WTC11 (cell line): ENCODE measurements at regions not wholly inside any gene's neighbourhood (a gene's known extent, or its start where the extent isn't known, plus 50 kb on each side); places are given as distances from the start of the nearest gene placed in this dataset.

Source experiments
- ATF3 ChIP-seq: sonication (generic); formaldehyde crosslinking; conservative IDR thresholded peaks from 2 replicates; pipeline ENCODE4 v1.8.1; 2022; ENCODE audit warnings: mild to moderate bottlenecking, missing genetic modification reagents
- CBFB ChIP-seq: sonication (generic); formaldehyde crosslinking; IDR thresholded peaks from 2 replicates; pipeline ENCODE4 v1.8.1; 2022; ENCODE audit warnings: mild to moderate bottlenecking, low read depth, missing genetic modification reagents
- E2F4 ChIP-seq: sonication (generic); formaldehyde crosslinking; IDR thresholded peaks from 2 replicates; pipeline ENCODE4 v1.8.1; 2022; ENCODE audit warnings: low read depth, mild to moderate bottlenecking, moderate library complexity, missing genetic modification reagents, borderline replicate concordance
- FOXJ3 ChIP-seq: sonication (generic); formaldehyde crosslinking; IDR thresholded peaks from 2 replicates; pipeline ENCODE4 v1.9.0; 2021; ENCODE audit warnings: missing genetic modification reagents, mild to moderate bottlenecking, borderline replicate concordance
- FOXK1 ChIP-seq: sonication (generic); formaldehyde crosslinking; IDR thresholded peaks from 2 replicates; pipeline ENCODE4 v1.8.0; 2022; ENCODE audit warnings: mild to moderate bottlenecking, moderate library complexity, missing genetic modification reagents
- GRHL2 ChIP-seq: fragments of 250-450 bp; sonication (Bioruptor Pico); IDR thresholded peaks from 2 replicates; pipeline ENCODE4 v1.8.0; 2022; ENCODE audit warnings: mild to moderate bottlenecking, moderate library complexity; ENCODE audit not compliant: insufficient replicate concordance, severe bottlenecking
- HMGA2 ChIP-seq: fragments of 250-450 bp; sonication (Bioruptor Pico); IDR thresholded peaks from 2 replicates; pipeline ENCODE4 v1.4.0; 2021; ENCODE audit warnings: mild to moderate bottlenecking, moderate library complexity
- MYBL2 ChIP-seq: sonication (generic); formaldehyde crosslinking; IDR thresholded peaks from 2 replicates; pipeline ENCODE4 v1.8.1; 2023; ENCODE audit warnings: mild to moderate bottlenecking, moderate library complexity, missing genetic modification reagents
- NFE2L1 ChIP-seq: sonication (generic); formaldehyde crosslinking; IDR thresholded peaks from 2 replicates; pipeline ENCODE4 v1.8.1; 2023; ENCODE audit warnings: missing genetic modification reagents
- NR3C1 ChIP-seq: sonication (generic); formaldehyde crosslinking; conservative IDR thresholded peaks from 2 replicates; pipeline ENCODE4 v1.8.1; 2023; ENCODE audit warnings: low read depth, mild to moderate bottlenecking, missing genetic modification reagents
- SMAD3 ChIP-seq: sonication (generic); formaldehyde crosslinking; IDR thresholded peaks from 2 replicates; pipeline ENCODE4 v1.8.0; 2022; ENCODE audit warnings: missing genetic modification reagents, mild to moderate bottlenecking, borderline replicate concordance
- SP1 ChIP-seq: sonication (generic); formaldehyde crosslinking; conservative IDR thresholded peaks from 2 replicates; pipeline ENCODE4 v1.8.1; 2022; ENCODE audit warnings: missing genetic modification reagents
- STAT6 ChIP-seq: sonication (generic); formaldehyde crosslinking; conservative IDR thresholded peaks from 2 replicates; pipeline ENCODE4 v1.8.1; 2023; ENCODE audit warnings: mild to moderate bottlenecking, low read depth, missing genetic modification reagents, moderate library complexity
- TCF7 ChIP-seq: sonication (generic); formaldehyde crosslinking; IDR thresholded peaks from 2 replicates; pipeline ENCODE4 v1.8.0; 2022; ENCODE audit warnings: mild to moderate bottlenecking, low read depth, missing genetic modification reagents, moderate library complexity
- TEAD1 ChIP-seq: sonication (generic); formaldehyde crosslinking; IDR thresholded peaks from 2 replicates; pipeline ENCODE4 v1.8.0; 2022; ENCODE audit warnings: mild to moderate bottlenecking, missing genetic modification reagents
- TP53 ChIP-seq: sonication (generic); formaldehyde crosslinking; IDR thresholded peaks from 2 replicates; pipeline ENCODE4 v1.8.1; 2023; ENCODE audit warnings: mild to moderate bottlenecking, missing genetic modification reagents
- ZBTB21 ChIP-seq: sonication (generic); formaldehyde crosslinking; IDR thresholded peaks from 2 replicates; pipeline ENCODE4 v1.8.1; 2023; ENCODE audit warnings: mild to moderate bottlenecking, missing genetic modification reagents, borderline replicate concordance
- ZMAT4 ChIP-seq: fragments of 250-450 bp; sonication (Bioruptor Pico); IDR thresholded peaks from 2 replicates; pipeline ENCODE4 v1.9.0; 2021; ENCODE audit warnings: mild to moderate bottlenecking
- ZNF263 ChIP-seq: sonication (generic); formaldehyde crosslinking; IDR thresholded peaks from 2 replicates; pipeline ENCODE4 v1.8.1; 2022; ENCODE audit warnings: low read depth, mild to moderate bottlenecking, moderate library complexity, missing genetic modification reagents
- ZNF416 ChIP-seq: fragments of 250-450 bp; sonication (Bioruptor Pico); IDR thresholded peaks from 2 replicates; pipeline ENCODE4 v1.9.0; 2021; ENCODE audit warnings: mild to moderate bottlenecking, inconsistent platforms
- TF ChIP-seq, protein P1 (sequence below): sonication (generic); formaldehyde crosslinking; IDR thresholded peaks from 2 replicates; pipeline ENCODE4 v1.8.0; 2023; ENCODE audit warnings: missing genetic modification reagents, mild to moderate bottlenecking, borderline replicate concordance
- TF ChIP-seq, protein P2 (sequence below): sonication (generic); formaldehyde crosslinking; IDR thresholded peaks from 2 replicates; pipeline ENCODE4 v1.8.1; 2022; ENCODE audit warnings: mild to moderate bottlenecking, moderate library complexity, missing genetic modification reagents
- TF ChIP-seq, protein P3 (sequence below): sonication (generic); formaldehyde crosslinking; IDR thresholded peaks from 2 replicates; pipeline ENCODE4 v1.8.0; 2022; ENCODE audit warnings: mild to moderate bottlenecking, missing genetic modification reagents
- TF ChIP-seq, protein P4 (sequence below): sonication (generic); formaldehyde crosslinking; IDR thresholded peaks from 2 replicates; pipeline ENCODE4 v1.8.0; 2022; ENCODE audit warnings: mild to moderate bottlenecking, missing genetic modification reagents
- TF ChIP-seq, protein P5 (sequence below): sonication (generic); formaldehyde crosslinking; IDR thresholded peaks from 2 replicates; pipeline ENCODE4 v1.8.1; 2023; ENCODE audit warnings: mild to moderate bottlenecking, missing genetic modification reagents, moderate library complexity

- TF ChIP-seq, protein P1, sequence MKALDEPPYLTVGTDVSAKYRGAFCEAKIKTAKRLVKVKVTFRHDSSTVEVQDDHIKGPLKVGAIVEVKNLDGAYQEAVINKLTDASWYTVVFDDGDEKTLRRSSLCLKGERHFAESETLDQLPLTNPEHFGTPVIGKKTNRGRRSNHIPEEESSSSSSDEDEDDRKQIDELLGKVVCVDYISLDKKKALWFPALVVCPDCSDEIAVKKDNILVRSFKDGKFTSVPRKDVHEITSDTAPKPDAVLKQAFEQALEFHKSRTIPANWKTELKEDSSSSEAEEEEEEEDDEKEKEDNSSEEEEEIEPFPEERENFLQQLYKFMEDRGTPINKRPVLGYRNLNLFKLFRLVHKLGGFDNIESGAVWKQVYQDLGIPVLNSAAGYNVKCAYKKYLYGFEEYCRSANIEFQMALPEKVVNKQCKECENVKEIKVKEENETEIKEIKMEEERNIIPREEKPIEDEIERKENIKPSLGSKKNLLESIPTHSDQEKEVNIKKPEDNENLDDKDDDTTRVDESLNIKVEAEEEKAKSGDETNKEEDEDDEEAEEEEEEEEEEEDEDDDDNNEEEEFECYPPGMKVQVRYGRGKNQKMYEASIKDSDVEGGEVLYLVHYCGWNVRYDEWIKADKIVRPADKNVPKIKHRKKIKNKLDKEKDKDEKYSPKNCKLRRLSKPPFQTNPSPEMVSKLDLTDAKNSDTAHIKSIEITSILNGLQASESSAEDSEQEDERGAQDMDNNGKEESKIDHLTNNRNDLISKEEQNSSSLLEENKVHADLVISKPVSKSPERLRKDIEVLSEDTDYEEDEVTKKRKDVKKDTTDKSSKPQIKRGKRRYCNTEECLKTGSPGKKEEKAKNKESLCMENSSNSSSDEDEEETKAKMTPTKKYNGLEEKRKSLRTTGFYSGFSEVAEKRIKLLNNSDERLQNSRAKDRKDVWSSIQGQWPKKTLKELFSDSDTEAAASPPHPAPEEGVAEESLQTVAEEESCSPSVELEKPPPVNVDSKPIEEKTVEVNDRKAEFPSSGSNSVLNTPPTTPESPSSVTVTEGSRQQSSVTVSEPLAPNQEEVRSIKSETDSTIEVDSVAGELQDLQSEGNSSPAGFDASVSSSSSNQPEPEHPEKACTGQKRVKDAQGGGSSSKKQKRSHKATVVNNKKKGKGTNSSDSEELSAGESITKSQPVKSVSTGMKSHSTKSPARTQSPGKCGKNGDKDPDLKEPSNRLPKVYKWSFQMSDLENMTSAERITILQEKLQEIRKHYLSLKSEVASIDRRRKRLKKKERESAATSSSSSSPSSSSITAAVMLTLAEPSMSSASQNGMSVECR (CRISPR knock-in tag) = peak; percentile 97; the same call in 1 of the 2 replicates
- TF ChIP-seq FOXJ3 (CRISPR knock-in tag) (peak; percentile 88; the same call in 1 of the 2 replicates), STAT6 (CRISPR knock-in tag) (no peak; the same call in 1 of the 2 replicates), HMGA2 (CRISPR knock-in tag) (no peak), ZNF416 (CRISPR knock-in tag) (no peak), NR3C1 (0 out of 2 replicates have a peak, but pooled peaks have one; percentile 56), ZBTB21 (CRISPR knock-in tag) (peak; percentile 99), SP1 (peak; percentile 90), ZMAT4 (CRISPR knock-in tag) (no peak), TP53 (CRISPR knock-in tag) (peak; percentile 98), ATF3 (CRISPR knock-in tag) (0 out of 2 replicates have a peak, but pooled peaks have one; percentile 29), TEAD1 (CRISPR knock-in tag) (peak; percentile 99), TCF7 (CRISPR knock-in tag) (peak; percentile 7; the same call in 1 of the 2 replicates), GRHL2 (CRISPR knock-in tag) (no peak), ZNF263 (CRISPR knock-in tag) (peak; percentile 50; the same call in 1 of the 2 replicates), MYBL2 (peak; percentile 97), SMAD3 (peak; percentile 89; the same call in 1 of the 2 replicates), E2F4 (peak; percentile 80; the same call in 1 of the 2 replicates), CBFB (CRISPR knock-in tag) (peak; percentile 81; the same call in 1 of the 2 replicates), FOXK1 (peak; percentile 94), NFE2L1 (peak; percentile 96)
- TF ChIP-seq, protein P2, sequence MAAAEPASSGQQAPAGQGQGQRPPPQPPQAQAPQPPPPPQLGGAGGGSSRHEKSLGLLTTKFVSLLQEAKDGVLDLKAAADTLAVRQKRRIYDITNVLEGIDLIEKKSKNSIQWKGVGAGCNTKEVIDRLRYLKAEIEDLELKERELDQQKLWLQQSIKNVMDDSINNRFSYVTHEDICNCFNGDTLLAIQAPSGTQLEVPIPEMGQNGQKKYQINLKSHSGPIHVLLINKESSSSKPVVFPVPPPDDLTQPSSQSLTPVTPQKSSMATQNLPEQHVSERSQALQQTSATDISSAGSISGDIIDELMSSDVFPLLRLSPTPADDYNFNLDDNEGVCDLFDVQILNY = peak; percentile 87
- TF ChIP-seq, protein P3, sequence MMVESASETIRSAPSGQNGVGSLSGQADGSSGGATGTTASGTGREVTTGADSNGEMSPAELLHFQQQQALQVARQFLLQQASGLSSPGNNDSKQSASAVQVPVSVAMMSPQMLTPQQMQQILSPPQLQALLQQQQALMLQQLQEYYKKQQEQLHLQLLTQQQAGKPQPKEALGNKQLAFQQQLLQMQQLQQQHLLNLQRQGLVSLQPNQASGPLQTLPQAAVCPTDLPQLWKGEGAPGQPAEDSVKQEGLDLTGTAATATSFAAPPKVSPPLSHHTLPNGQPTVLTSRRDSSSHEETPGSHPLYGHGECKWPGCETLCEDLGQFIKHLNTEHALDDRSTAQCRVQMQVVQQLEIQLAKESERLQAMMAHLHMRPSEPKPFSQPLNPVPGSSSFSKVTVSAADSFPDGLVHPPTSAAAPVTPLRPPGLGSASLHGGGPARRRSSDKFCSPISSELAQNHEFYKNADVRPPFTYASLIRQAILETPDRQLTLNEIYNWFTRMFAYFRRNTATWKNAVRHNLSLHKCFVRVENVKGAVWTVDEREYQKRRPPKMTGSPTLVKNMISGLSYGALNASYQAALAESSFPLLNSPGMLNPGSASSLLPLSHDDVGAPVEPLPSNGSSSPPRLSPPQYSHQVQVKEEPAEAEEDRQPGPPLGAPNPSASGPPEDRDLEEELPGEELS (CRISPR knock-in tag) = peak; percentile 97
- TF ChIP-seq, protein P4, sequence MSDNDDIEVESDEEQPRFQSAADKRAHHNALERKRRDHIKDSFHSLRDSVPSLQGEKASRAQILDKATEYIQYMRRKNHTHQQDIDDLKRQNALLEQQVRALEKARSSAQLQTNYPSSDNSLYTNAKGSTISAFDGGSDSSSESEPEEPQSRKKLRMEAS = peak; percentile 100
- TF ChIP-seq, protein P5, sequence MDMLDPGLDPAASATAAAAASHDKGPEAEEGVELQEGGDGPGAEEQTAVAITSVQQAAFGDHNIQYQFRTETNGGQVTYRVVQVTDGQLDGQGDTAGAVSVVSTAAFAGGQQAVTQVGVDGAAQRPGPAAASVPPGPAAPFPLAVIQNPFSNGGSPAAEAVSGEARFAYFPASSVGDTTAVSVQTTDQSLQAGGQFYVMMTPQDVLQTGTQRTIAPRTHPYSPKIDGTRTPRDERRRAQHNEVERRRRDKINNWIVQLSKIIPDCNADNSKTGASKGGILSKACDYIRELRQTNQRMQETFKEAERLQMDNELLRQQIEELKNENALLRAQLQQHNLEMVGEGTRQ (CRISPR knock-in tag) = peak; percentile 61
Observed at GRCh38 chr7:66413379-66414114, 208.4 kb downstream of the TPST1 start (continued).
